Effector memory CD8-positive, alpha-beta T cell (primary cell): ENCODE measurements at regions not wholly inside any gene's neighbourhood (a gene's known extent, or its start where the extent isn't known, plus 50 kb on each side); places are given as distances from the start of the nearest gene placed in this dataset.
"Not testable (repeated sequence)": the region's sequence is repeated elsewhere in the genome, so short reads cannot be mapped to it uniquely, and the experiment has no call there.

Experiments
- ATAC-seq: fragments of 150-1000 bp; cut with Tn5 transposase; replicated peaks from 2 replicates; pipeline ENCODE4 v1.10.0; 2021; ENCODE audit warnings: mild to moderate bottlenecking, moderate library complexity
- DNase-seq, 3 experiments: peaks; one replicate each; pipeline ENCODE4 v3.0.0; 2021
- H3K27ac Mint-ChIP-seq, 2 donors: one replicate each; pipeline ENCODE4 v1.8.0; 2022; ENCODE audit warnings: mild to moderate bottlenecking in 2 of 2, mixed read lengths in 2 of 2, moderate library complexity in 2 of 2
- H3K27me3 Mint-ChIP-seq, 2 donors: one replicate each; pipeline ENCODE4 v1.8.0; 2022; ENCODE audit warnings: mixed read lengths in 2 of 2
- H3K36me3 Mint-ChIP-seq: one replicate; pipeline ENCODE4 v1.8.0; 2022; ENCODE audit warnings: mild to moderate bottlenecking, moderate library complexity, mixed read lengths; ENCODE audit not compliant: insufficient read depth
- H3K4me1 Mint-ChIP-seq, 2 donors: one replicate each; pipeline ENCODE4 v1.8.0; 2022; ENCODE audit warnings: low read depth in 2 of 2, mixed read lengths in 2 of 2
- H3K4me3 Mint-ChIP-seq, 2 donors: one replicate each; pipeline ENCODE4 v1.8.0; 2022; ENCODE audit warnings: mild to moderate bottlenecking in 2 of 2, mixed read lengths in 2 of 2, moderate library complexity in 2 of 2
- H3K9me3 Mint-ChIP-seq, 2 donors: one replicate each; pipeline ENCODE4 v1.8.0; 2022; ENCODE audit warnings: mixed read lengths in 2 of 2

- H3K4me1 Mint-ChIP-seq, result no peaks in the 10 kb centered on the region
- no peak overlapping the region for H3K27ac Mint-ChIP-seq
- DNase-seq (no peak), ATAC-seq (no peak)
- no peaks in the 10 kb centered on the region for H3K36me3 Mint-ChIP-seq
- H3K27me3 Mint-ChIP-seq, result no peaks in the 10 kb centered on the region
- H3K9me3 Mint-ChIP-seq, result peaks cover 10% of the 10 kb centered on the region in 2 donors
- no peak overlapping the region for H3K4me3 Mint-ChIP-seq
Observed at GRCh38 chr1:73556270-73556669, 641.7 kb downstream of the LRRIQ3 start.

DNA sequence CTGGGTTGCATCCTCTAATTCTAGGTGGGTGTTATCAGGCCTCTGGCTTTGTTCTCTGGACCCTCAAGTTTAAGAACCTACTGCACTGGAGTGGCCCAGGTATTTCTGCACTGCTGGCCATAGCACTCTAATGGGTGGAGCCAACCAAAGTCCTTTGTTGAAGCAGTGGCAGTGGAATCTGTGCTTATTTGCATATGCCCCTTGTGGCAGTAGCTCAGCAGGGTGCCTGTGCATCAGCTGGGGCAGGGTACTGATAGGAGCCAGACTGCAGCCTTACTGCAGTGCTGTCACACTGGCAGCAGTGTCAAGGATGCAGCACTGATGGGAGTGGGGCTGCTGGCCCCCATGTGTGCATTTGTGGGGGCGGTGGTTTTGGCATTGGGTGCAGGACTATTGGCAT lies 660.6 kb downstream of the LRRIQ3 start:
- Mint-ChIP-seq H3K9me3 (peaks cover 10 to 19% of the 10 kb centered on the region in 2 donors), H3K27me3 (no peaks in the 10 kb centered on the region)
- ATAC-seq, result no peak

GRCh38 chr1:73517603-73518191 lies 680.3 kb downstream of the LRRIQ3 start:
- H3K4me1 Mint-ChIP-seq, result no peaks in the 10 kb centered on the region

More for the DNA sequence above, 660.6 kb downstream of the LRRIQ3 start:
- H3K27ac Mint-ChIP-seq, result no peak overlapping the region
- H3K4me1 Mint-ChIP-seq, result no peaks in the 10 kb centered on the region
- H3K4me3 Mint-ChIP-seq, result no peak overlapping the region
- no peak for DNase-seq
- no peaks in the 10 kb centered on the region for H3K36me3 Mint-ChIP-seq

GRCh38 chr1:73516451-73516850 lies 681.5 kb downstream of the LRRIQ3 start:
- Mint-ChIP-seq H3K27ac (no peak overlapping the region), H3K36me3 (no peaks in the 10 kb centered on the region), H3K4me1 (no peaks in the 10 kb centered on the region), H3K9me3 (peaks cover 0 to 9% of the 10 kb centered on the region in 2 donors), H3K4me3 (no peak overlapping the region), H3K27me3 (no peaks in the 10 kb centered on the region)
- ATAC-seq, result no peak
- no peak for DNase-seq

More at GRCh38 chr1:73517603-73518191, 680.3 kb downstream of the LRRIQ3 start:
- H3K9me3 Mint-ChIP-seq, result peaks cover 0 to 6% of the 10 kb centered on the region in 2 donors
- ATAC-seq (no peak), DNase-seq (no peak)
- H3K27me3 Mint-ChIP-seq, result no peaks in the 10 kb centered on the region
- no peak overlapping the region for H3K27ac Mint-ChIP-seq
- H3K4me3 Mint-ChIP-seq, result no peak overlapping the region
- H3K36me3 Mint-ChIP-seq, result no peaks in the 10 kb centered on the region

- Mint-ChIP-seq H3K4me3 (no peak overlapping the region), H3K4me1 (no peaks in the 10 kb centered on the region), H3K27me3 (no peaks in the 10 kb centered on the region), H3K9me3 (peaks cover 3 to 5% of the 10 kb centered on the region in 2 donors), H3K36me3 (no peaks in the 10 kb centered on the region), H3K27ac (no peak overlapping the region)
- DNase-seq, result no peak
- no peak for ATAC-seq
Observed at GRCh38 chr1:73511038-73511437, 686.9 kb downstream of the LRRIQ3 start.

DNA sequence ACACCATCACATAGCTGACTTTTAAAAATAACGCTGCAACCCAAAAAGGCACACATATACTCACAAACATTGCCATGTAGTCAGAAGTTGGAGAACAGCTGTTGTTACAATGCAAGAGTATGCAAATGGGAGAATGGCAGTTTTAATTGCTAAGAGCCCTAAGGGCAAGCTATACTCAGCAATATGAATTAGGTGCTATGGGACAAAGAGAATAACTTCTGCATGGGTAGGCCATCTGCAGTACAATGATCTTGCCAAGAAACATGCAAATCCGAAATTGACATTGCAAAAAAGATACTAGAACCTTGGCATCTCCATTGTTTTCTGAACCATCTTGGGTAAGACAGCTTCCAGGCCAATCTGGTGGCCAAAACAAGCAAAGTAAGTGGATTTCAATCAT lies 697.8 kb downstream of the LRRIQ3 start:
- peaks cover 9 to 18% of the 10 kb centered on the region in 2 donors for H3K9me3 Mint-ChIP-seq
- no peak for ATAC-seq
- no peak overlapping the region for H3K4me3 Mint-ChIP-seq
- no peak for DNase-seq
- H3K27ac Mint-ChIP-seq, result no peak overlapping the region
- H3K36me3 Mint-ChIP-seq, result no peaks in the 10 kb centered on the region
- no peaks in the 10 kb centered on the region for H3K27me3 Mint-ChIP-seq
- no peaks in the 10 kb centered on the region for H3K4me1 Mint-ChIP-seq

- no peak overlapping the region for H3K4me3 Mint-ChIP-seq
- H3K36me3 Mint-ChIP-seq, result no peaks in the 10 kb centered on the region
- no peaks in the 10 kb centered on the region for H3K27me3 Mint-ChIP-seq
Observed at GRCh38 chr1:73499671-73500070, 698.3 kb downstream of the LRRIQ3 start.

GRCh38 chr1:73491621-73492020 lies 706.4 kb downstream of the LRRIQ3 start:
- ATAC-seq (no peak), DNase-seq (no peak)
- Mint-ChIP-seq H3K4me1 (no peaks in the 10 kb centered on the region), H3K36me3 (no peaks in the 10 kb centered on the region), H3K27me3 (no peaks in the 10 kb centered on the region), H3K9me3 (peaks cover 18 to 25% of the 10 kb centered on the region in 2 donors), H3K27ac (no peak overlapping the region), H3K4me3 (no peak overlapping the region)

More at GRCh38 chr1:73499671-73500070, 698.3 kb downstream of the LRRIQ3 start:
- H3K9me3 Mint-ChIP-seq, result peaks cover 9 to 13% of the 10 kb centered on the region in 2 donors
- ATAC-seq (no peak), DNase-seq (no peak)
- H3K4me1 Mint-ChIP-seq, result no peaks in the 10 kb centered on the region
- H3K27ac Mint-ChIP-seq, result no peak overlapping the region

DNA sequence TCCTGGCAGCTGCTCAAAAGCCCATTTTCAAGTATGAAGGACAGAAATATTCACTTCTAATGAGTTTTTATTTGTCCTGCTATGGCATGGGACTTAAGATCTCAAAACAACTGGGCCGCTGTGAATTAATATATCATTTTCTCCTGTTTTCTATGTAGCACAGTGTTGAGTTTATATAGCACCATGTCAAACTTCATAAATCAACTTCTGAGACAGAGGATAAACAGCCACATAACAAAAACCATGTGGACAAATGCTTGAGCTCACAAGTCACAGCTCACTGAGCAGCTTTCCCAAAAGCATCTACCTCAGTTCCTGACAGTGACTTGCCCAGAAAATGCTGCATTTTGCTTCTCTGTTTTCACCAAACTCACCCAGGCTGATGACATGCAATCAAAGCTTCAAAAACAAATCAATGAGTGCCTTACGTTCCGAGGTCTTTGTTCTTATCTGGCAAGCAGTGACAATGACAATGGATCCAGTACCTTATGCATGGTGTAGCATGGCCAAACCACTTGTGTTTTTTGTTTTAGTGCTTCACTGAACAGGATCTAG lies 722.6 kb downstream of the LRRIQ3 start:
- no peak overlapping the region for H3K27ac Mint-ChIP-seq
- H3K4me1 Mint-ChIP-seq, result no peaks in the 10 kb centered on the region
- no peak overlapping the region for H3K4me3 Mint-ChIP-seq
- peaks cover 0 to 3% of the 10 kb centered on the region in 2 donors for H3K9me3 Mint-ChIP-seq
- no peaks in the 10 kb centered on the region for H3K27me3 Mint-ChIP-seq
- no peak for ATAC-seq
- H3K36me3 Mint-ChIP-seq, result no peaks in the 10 kb centered on the region
- no peak for DNase-seq

DNA sequence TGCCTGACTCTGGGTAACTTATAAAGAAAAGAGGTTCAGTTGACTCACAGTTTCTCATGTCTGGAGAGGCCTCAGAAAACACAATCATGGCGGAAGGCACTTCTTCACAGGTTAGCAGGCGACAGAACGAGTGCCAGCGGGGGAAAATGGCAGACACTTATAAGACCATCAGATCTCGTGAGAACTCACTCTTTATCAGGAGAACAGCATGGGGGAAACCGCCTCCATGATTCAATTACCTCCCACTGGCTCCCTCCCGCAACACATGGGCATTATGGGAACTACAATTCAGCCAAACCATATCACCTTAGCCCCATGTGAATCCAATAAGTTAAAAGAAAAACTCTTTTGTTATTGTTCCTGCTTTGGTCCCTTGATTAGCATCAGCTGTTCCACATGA lies 725.2 kb downstream of the LRRIQ3 start:
- no peaks in the 10 kb centered on the region for H3K27me3 Mint-ChIP-seq
- no peak for ATAC-seq
- no peak overlapping the region for H3K27ac Mint-ChIP-seq
- no peaks in the 10 kb centered on the region for H3K36me3 Mint-ChIP-seq
- no peaks in the 10 kb centered on the region for H3K4me1 Mint-ChIP-seq
- no peak for DNase-seq
- H3K9me3 Mint-ChIP-seq, result peaks cover 5 to 8% of the 10 kb centered on the region in 2 donors
- no peak overlapping the region for H3K4me3 Mint-ChIP-seq

GRCh38 chr1:73467731-73468130 lies 730.2 kb downstream of the LRRIQ3 start:
- peaks cover 8 to 10% of the 10 kb centered on the region in 2 donors for H3K9me3 Mint-ChIP-seq
- H3K27ac Mint-ChIP-seq, result no peak overlapping the region
- DNase-seq (no peak), ATAC-seq (no peak)
- no peaks in the 10 kb centered on the region for H3K4me1 Mint-ChIP-seq
- H3K4me3 Mint-ChIP-seq, result no peak overlapping the region
- no peaks in the 10 kb centered on the region for H3K36me3 Mint-ChIP-seq
- H3K27me3 Mint-ChIP-seq, result no peaks in the 10 kb centered on the region

GRCh38 chr1:73463873-73464272 lies 734.1 kb downstream of the LRRIQ3 start:
- ATAC-seq (no peak), DNase-seq (no peak)
- Mint-ChIP-seq H3K4me3 (no peak overlapping the region), H3K36me3 (no peaks in the 10 kb centered on the region), H3K4me1 (no peaks in the 10 kb centered on the region), H3K27ac (no peak overlapping the region), H3K9me3 (peaks cover 10 to 14% of the 10 kb centered on the region in 2 donors), H3K27me3 (no peaks in the 10 kb centered on the region)

- no peak overlapping the region for H3K27ac Mint-ChIP-seq
- H3K27me3 Mint-ChIP-seq, result no peaks in the 10 kb centered on the region
- no peak overlapping the region for H3K4me3 Mint-ChIP-seq
- no peaks in the 10 kb centered on the region for H3K36me3 Mint-ChIP-seq
- DNase-seq, result no peak
- no peaks in the 10 kb centered on the region for H3K4me1 Mint-ChIP-seq
- H3K9me3 Mint-ChIP-seq, result peaks cover 15% of the 10 kb centered on the region in 2 donors
- no peak for ATAC-seq
Observed at GRCh38 chr1:73452522-73452921, 745.5 kb downstream of the LRRIQ3 start.

- H3K4me1 Mint-ChIP-seq, result not testable (repeated sequence)
Observed at GRCh38 chr1:73450668-73451067, 747.3 kb downstream of the LRRIQ3 start.

More at GRCh38 chr1:73450668-73451067, 747.3 kb downstream of the LRRIQ3 start:
- not testable (repeated sequence) for H3K27ac Mint-ChIP-seq, ATAC-seq, H3K4me3 Mint-ChIP-seq, H3K27me3 Mint-ChIP-seq, H3K36me3 Mint-ChIP-seq, DNase-seq
- H3K9me3 Mint-ChIP-seq, result peaks cover 15 to 20% of the 10 kb centered on the region in 2 donors
